CD4-positive, alpha-beta T cell (primary cell): ENCODE measurements at regions not wholly inside any gene's neighbourhood (a gene's known extent, or its start where the extent isn't known, plus 50 kb on each side); places are given as distances from the start of the nearest gene placed in this dataset.

ENCODE experiments used
- ATAC-seq: fragments of 200-7000 bp; cut with Tn5 transposase; one replicate; pipeline ENCODE4 v1.10.0; 2022; ENCODE audit warnings: mild to moderate bottlenecking; ENCODE audit not compliant: poor library complexity
- CTCF ChIA-PET: fragments of 350-600 bp; sonication (Branson Sonifier 250); formaldehyde crosslinking; loops from one replicate; lab custom pipeline; 2021; ENCODE audit warnings: antibody characterized with exemption, inconsistent platforms; lab: Charles Lee
- POLR2A ChIA-PET: fragments of 350-600 bp; sonication (Branson Sonifier 250); formaldehyde crosslinking; loops from one replicate; lab custom pipeline; 2021; ENCODE audit warnings: antibody characterized with exemption, inconsistent platforms; lab: Charles Lee
- DNase-seq, 14 experiments: peaks; one replicate each; pipeline ENCODE4 v3.0.0-alpha.2; 2013 to 2020; ENCODE audit warnings: mixed read lengths in 2 of 14
- H3K27ac ChIP-seq, 2 donors: one replicate each; pipeline versions ENCODE4 v1.5.1 to v1.7.0; 2013; ENCODE audit warnings: low read length in 2 of 2, low read depth in 1 of 2, mild to moderate bottlenecking in 1 of 2
- H3K27me3 ChIP-seq, 2 experiments: 1 replicate in 1 of 2; 2 replicates in 1 of 2; pipeline versions ENCODE4 v1.6.1 to v1.7.0; 2013; ENCODE audit warnings: low read length in 2 of 2, control low read depth in 1 of 2, mild to moderate bottlenecking in 1 of 2, moderate library complexity in 1 of 2; ENCODE audit not compliant: insufficient read depth in 2 of 2, control insufficient read depth in 1 of 2
- H3K36me3 ChIP-seq: one replicate; pipeline ENCODE4 v1.6.1; 2013; ENCODE audit warnings: low read length, control low read depth; ENCODE audit not compliant: insufficient read depth
- H3K4me1 ChIP-seq: one replicate; pipeline ENCODE4 v1.6.1; 2013; ENCODE audit warnings: low read length, control low read depth; ENCODE audit not compliant: insufficient read depth
- H3K4me3 ChIP-seq: one replicate; pipeline ENCODE4 v1.5.1; 2013; ENCODE audit warnings: mild to moderate bottlenecking, low read length, moderate library complexity
- H3K9me3 ChIP-seq, 2 experiments: 1 replicate in 1 of 2; 2 replicates in 1 of 2; pipeline versions ENCODE4 v1.6.1 to v1.7.0; 2013; ENCODE audit warnings: low read length in 2 of 2, mild to moderate bottlenecking in 2 of 2, control low read depth in 1 of 2, moderate library complexity in 1 of 2; ENCODE audit not compliant: control insufficient read depth in 1 of 2, insufficient read depth in 1 of 2
- H3K27ac Mint-ChIP-seq: one replicate; pipeline ENCODE4 v1.8.0; 2020; ENCODE audit warnings: mixed read lengths
- H3K27me3 Mint-ChIP-seq: one replicate; pipeline ENCODE4 v1.8.0; 2021; ENCODE audit warnings: mixed read lengths
- H3K36me3 Mint-ChIP-seq: one replicate; pipeline ENCODE4 v1.8.0; 2021; ENCODE audit warnings: low read depth, mixed read lengths
- H3K4me1 Mint-ChIP-seq: one replicate; pipeline ENCODE4 v1.8.0; 2021; ENCODE audit warnings: low read depth, mixed read lengths
- H3K4me3 Mint-ChIP-seq: one replicate; pipeline ENCODE4 v1.8.0; 2020; ENCODE audit warnings: mild to moderate bottlenecking, mixed read lengths
- H3K9me3 Mint-ChIP-seq: one replicate; pipeline ENCODE4 v1.8.0; 2020; ENCODE audit warnings: mixed read lengths
- intact Hi-C, 2 experiments: fragments of 100-400 bp; cut with DNase I in 1 of 2; cut with micrococcal nuclease in 1 of 2; formaldehyde crosslinking; loops; one replicate each; pipeline versions ENCODE4 v1.15.1 to v1.9.0; 2023 to 2025; cut with DNase I, micrococcal nuclease
- TF ChIP-seq, protein P1 (sequence below): fragments of 200-600 bp; IDR thresholded peaks from one replicate; pipeline ENCODE4 v1.8.0; 2022; ENCODE audit warnings: antibody characterized with exemption, mild to moderate bottlenecking

DNA sequence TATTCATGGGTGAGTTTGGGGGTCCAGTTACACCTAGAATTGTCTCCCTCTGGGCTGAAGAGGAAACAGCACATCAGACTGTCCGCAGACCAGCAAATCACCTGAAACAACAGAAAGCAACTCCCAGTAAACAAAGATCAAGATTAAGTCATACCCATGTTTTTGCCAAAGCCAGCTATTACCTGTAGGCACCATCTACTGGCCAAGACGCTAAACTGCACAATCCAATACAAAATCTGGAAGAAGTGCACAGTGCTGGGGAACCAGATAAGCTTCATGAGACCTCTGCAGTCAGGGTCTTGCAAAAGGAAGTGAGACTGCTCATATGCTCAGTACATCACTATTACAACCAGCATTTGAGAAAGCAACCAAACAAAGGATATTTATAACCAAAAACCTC is 157.5 kb upstream of the ITM2A start:
- H3K4me1 ChIP-seq: no peaks in the 10 kb centered on the region
- intact Hi-C loops: no loop called here
- H3K27ac Mint-ChIP-seq: no peak overlapping the region
- TF ChIP-seq, protein P1, sequence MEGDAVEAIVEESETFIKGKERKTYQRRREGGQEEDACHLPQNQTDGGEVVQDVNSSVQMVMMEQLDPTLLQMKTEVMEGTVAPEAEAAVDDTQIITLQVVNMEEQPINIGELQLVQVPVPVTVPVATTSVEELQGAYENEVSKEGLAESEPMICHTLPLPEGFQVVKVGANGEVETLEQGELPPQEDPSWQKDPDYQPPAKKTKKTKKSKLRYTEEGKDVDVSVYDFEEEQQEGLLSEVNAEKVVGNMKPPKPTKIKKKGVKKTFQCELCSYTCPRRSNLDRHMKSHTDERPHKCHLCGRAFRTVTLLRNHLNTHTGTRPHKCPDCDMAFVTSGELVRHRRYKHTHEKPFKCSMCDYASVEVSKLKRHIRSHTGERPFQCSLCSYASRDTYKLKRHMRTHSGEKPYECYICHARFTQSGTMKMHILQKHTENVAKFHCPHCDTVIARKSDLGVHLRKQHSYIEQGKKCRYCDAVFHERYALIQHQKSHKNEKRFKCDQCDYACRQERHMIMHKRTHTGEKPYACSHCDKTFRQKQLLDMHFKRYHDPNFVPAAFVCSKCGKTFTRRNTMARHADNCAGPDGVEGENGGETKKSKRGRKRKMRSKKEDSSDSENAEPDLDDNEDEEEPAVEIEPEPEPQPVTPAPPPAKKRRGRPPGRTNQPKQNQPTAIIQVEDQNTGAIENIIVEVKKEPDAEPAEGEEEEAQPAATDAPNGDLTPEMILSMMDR: no peak
- ChIA-PET CTCF (no interaction called here), POLR2A (no interaction called here)
- ATAC-seq (no peak), DNase-seq (no peak)
- H3K27me3 Mint-ChIP-seq: no peaks in the 10 kb centered on the region
- no peaks in the 10 kb centered on the region for H3K36me3 ChIP-seq
- no peaks in the 10 kb centered on the region for H3K9me3 Mint-ChIP-seq
- H3K9me3 ChIP-seq: peaks cover 0 to 12% of the 10 kb centered on the region in 2 experiments
- H3K4me3 Mint-ChIP-seq: no peak overlapping the region
- H3K36me3 Mint-ChIP-seq: no peaks in the 10 kb centered on the region
- H3K4me3 ChIP-seq: no peak overlapping the region
- no peaks in the 10 kb centered on the region for H3K4me1 Mint-ChIP-seq
- no peak overlapping the region for H3K27ac ChIP-seq
- no peaks in the 10 kb centered on the region for H3K27me3 ChIP-seq

DNA sequence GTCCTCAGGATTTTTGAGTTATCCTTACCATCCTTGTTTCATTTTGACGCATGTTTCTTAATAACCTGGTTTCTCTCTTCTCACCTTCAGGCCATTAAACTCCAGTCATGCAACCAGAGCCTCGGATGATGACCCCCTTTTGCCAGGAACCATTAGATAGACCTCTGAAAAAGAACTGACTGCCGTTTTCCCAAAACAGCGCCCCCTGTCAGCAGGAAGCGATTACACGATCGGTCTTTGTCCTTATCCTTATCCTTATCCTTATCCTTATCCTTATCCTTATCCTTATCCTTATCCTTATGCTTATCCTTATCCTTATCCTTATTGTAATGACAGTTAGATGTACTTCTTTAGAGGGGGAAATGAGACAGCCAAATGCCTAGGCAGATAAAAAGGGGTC is 148.4 kb upstream of the ITM2A start:
- Mint-ChIP-seq H3K9me3 (no peaks in the 10 kb centered on the region), H3K27ac (no peak overlapping the region), H3K27me3 (no peaks in the 10 kb centered on the region), H3K4me3 (no peak overlapping the region), H3K4me1 (no peaks in the 10 kb centered on the region), H3K36me3 (no peaks in the 10 kb centered on the region)
- TF ChIP-seq, protein P1: no peak
- Histone ChIP-seq H3K9me3 (no peaks in the 10 kb centered on the region), H3K27me3 (no peaks in the 10 kb centered on the region), H3K36me3 (no peaks in the 10 kb centered on the region), H3K4me1 (no peaks in the 10 kb centered on the region), H3K27ac (no peak overlapping the region), H3K4me3 (no peak overlapping the region)
- ChIA-PET CTCF (no interaction called here), POLR2A (no interaction called here)
- ATAC-seq (no peak), DNase-seq (no peak)
- intact Hi-C loops: no loop called here

DNA sequence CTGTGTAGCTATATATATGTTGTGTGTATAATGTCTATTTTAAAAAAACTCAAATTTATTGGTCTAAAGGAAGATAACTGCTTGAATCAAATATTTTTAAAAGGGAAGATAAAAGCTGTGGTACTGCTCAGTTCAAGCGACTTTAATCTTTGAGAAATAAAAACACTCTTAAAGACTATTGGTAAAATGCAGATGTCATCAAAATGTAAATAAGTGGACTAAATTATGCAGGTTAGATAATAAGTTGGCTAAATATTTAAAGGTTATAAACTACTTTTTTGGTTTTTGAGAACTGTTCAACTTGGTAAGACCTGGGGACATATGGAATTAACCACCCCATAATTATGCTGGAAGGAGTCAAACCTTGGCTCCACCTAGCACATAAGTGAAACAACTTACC is 144.7 kb upstream of the ITM2A start:
- Mint-ChIP-seq H3K4me3 (no peak overlapping the region), H3K36me3 (no peaks in the 10 kb centered on the region), H3K4me1 (no peaks in the 10 kb centered on the region), H3K27ac (no peak overlapping the region), H3K27me3 (no peaks in the 10 kb centered on the region), H3K9me3 (no peaks in the 10 kb centered on the region)
- ChIA-PET CTCF (no interaction called here), POLR2A (no interaction called here)
- DNase-seq: no peak
- TF ChIP-seq, protein P1: no peak
- Histone ChIP-seq H3K27me3 (no peaks in the 10 kb centered on the region), H3K9me3 (no peaks in the 10 kb centered on the region), H3K36me3 (no peaks in the 10 kb centered on the region), H3K27ac (no peak overlapping the region), H3K4me3 (no peak overlapping the region), H3K4me1 (no peaks in the 10 kb centered on the region)
- intact Hi-C loops: no loop called here
- no peak for ATAC-seq
